ENCODE measurements at regions not wholly inside any gene's neighbourhood (a gene's known extent, or its start where the extent isn't known, plus 50 kb on each side); places are given as distances from the start of the nearest gene placed in this dataset.
"Not testable (repeated sequence)": the region's sequence is repeated elsewhere in the genome, so short reads cannot be mapped to it uniquely, and the experiment has no call there.

GRCh38 chr2:17226941-17227490 is 291.2 kb downstream of the RAD51AP2 start:
- no peak overlapping the region for H3K9ac ChIP-seq (ENCODE audit: low read length)
- no peak overlapping the region for H2AFZ ChIP-seq (ENCODE audit: low read depth, low read length)
- no peaks in the 10 kb centered on the region for H3K79me2 ChIP-seq (ENCODE audit: low read length)
- H3K4me2 ChIP-seq (ENCODE audit: low read length), result no peak overlapping the region
- no peak for TF ChIP-seq EZH2phosphoT487 (IDR thresholded peaks at IDR 0.05; ENCODE audit: low read depth)
- TF ChIP-seq CTCF (IDR thresholded peaks at IDR 0.05; ENCODE audit: low read depth, low read length), result no peak
- peaks cover 2% of the 10 kb centered on the region; the same call in 1 of the 2 replicates for H3K4me1 ChIP-seq (ENCODE audit: low read length)
- no peaks in the 10 kb centered on the region for H4K20me1 ChIP-seq (ENCODE audit: insufficient read depth, low read length)
- no peaks in the 10 kb centered on the region for H3K27me3 ChIP-seq (ENCODE audit: low read depth, low read length)
- no peaks in the 10 kb centered on the region for H3K9me3 ChIP-seq (ENCODE audit: insufficient read depth, low read length)
- H3K4me3 ChIP-seq (ENCODE audit: low read length), result no peak overlapping the region
- no peak overlapping the region for H3K27ac ChIP-seq (ENCODE audit: low read length)
- H3K36me3 ChIP-seq (replicated peaks; ENCODE audit: low read depth, low read length), result no peaks in the 10 kb centered on the region

DNA sequence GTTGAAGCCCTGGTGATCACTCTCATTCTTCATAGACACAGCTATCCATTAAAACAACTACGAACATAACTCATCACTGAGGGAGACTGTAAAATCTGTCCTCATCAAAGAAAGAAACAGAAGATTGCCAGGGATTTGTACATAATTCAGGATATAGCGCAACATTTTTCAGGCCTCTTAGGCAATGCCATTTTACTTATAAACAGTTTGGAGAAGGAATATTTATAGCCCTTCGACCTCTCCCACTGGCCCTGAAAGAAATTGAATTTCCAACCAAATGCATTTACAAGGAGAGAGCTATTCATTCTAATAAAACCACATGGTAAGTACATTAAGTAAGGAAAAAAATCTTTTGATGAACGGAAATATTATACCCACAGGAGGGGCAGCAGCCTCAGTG is 295.0 kb downstream of the RAD51AP2 start:
- H3K27me3 ChIP-seq (ENCODE audit: low read depth, low read length), result no peaks in the 10 kb centered on the region
- H3K4me1 ChIP-seq (ENCODE audit: low read length), result no peaks in the 10 kb centered on the region
- no peak overlapping the region for H3K27ac ChIP-seq (ENCODE audit: low read length)
- H2AFZ ChIP-seq (ENCODE audit: low read depth, low read length), result no peak overlapping the region
- no peaks in the 10 kb centered on the region for H3K36me3 ChIP-seq (replicated peaks; ENCODE audit: low read depth, low read length)
- H3K79me2 ChIP-seq (ENCODE audit: low read length), result no peaks in the 10 kb centered on the region
- H3K9me3 ChIP-seq (ENCODE audit: insufficient read depth, low read length), result no peaks in the 10 kb centered on the region
- TF ChIP-seq CTCF (IDR thresholded peaks at IDR 0.05; ENCODE audit: low read depth, low read length), result no peak
- H3K4me2 ChIP-seq (ENCODE audit: low read length), result no peak overlapping the region
- no peak overlapping the region for H3K9ac ChIP-seq (ENCODE audit: low read length)
- no peak overlapping the region for H3K4me3 ChIP-seq (ENCODE audit: low read length)
- no peaks in the 10 kb centered on the region for H4K20me1 ChIP-seq (ENCODE audit: insufficient read depth, low read length)

GRCh38 chr2:17208511-17208910 is 309.7 kb downstream of the RAD51AP2 start:
- Histone ChIP-seq H3K79me2 (ENCODE audit: low read length) (no peaks in the 10 kb centered on the region), H2AFZ (ENCODE audit: low read depth, low read length) (no peak overlapping the region), H3K4me2 (ENCODE audit: low read length) (no peak overlapping the region), H3K4me1 (ENCODE audit: low read length) (peaks cover 9% of the 10 kb centered on the region), H3K9ac (ENCODE audit: low read length) (no peak overlapping the region), H3K9me3 (ENCODE audit: insufficient read depth, low read length) (no peaks in the 10 kb centered on the region), H3K27ac (ENCODE audit: low read length) (no peak overlapping the region), H3K4me3 (ENCODE audit: low read length) (no peak overlapping the region), H3K27me3 (ENCODE audit: low read depth, low read length) (no peaks in the 10 kb centered on the region), H4K20me1 (ENCODE audit: insufficient read depth, low read length) (no peaks in the 10 kb centered on the region), H3K36me3 (replicated peaks; ENCODE audit: low read depth, low read length) (no peaks in the 10 kb centered on the region)
- no peak for TF ChIP-seq EZH2phosphoT487 (IDR thresholded peaks at IDR 0.05; ENCODE audit: low read depth)
- TF ChIP-seq CTCF (IDR thresholded peaks at IDR 0.05; ENCODE audit: low read depth, low read length), result no peak

DNA sequence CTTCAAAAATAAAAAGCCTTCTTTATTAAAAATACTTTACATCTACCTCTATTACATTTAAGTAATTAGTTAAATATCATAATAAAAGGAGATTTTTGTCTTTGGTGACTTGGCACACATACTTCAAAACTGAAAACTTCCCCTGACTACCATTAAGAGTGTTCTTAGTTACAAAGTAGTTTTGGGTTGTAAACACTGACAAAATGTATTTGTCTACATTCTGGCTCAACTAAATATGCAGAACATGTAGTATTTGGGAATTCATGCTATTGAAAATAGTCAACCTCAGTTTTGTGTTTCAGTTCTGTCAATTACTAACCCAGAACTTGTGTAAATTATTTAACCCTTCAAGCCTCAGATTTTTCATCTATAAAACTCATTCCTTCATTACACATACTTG is 311.5 kb downstream of the RAD51AP2 start:
- Histone ChIP-seq H3K4me1 (ENCODE audit: low read length) (peaks cover 24% of the 10 kb centered on the region), H3K4me3 (ENCODE audit: low read length) (no peak overlapping the region), H3K9ac (ENCODE audit: low read length) (no peak overlapping the region), H3K79me2 (ENCODE audit: low read length) (no peaks in the 10 kb centered on the region), H3K4me2 (ENCODE audit: low read length) (no peak overlapping the region), H3K27ac (ENCODE audit: low read length) (no peak overlapping the region), H3K36me3 (replicated peaks; ENCODE audit: low read depth, low read length) (no peaks in the 10 kb centered on the region), H4K20me1 (ENCODE audit: insufficient read depth, low read length) (no peaks in the 10 kb centered on the region), H3K9me3 (ENCODE audit: insufficient read depth, low read length) (no peaks in the 10 kb centered on the region), H3K27me3 (ENCODE audit: low read depth, low read length) (no peaks in the 10 kb centered on the region), H2AFZ (ENCODE audit: low read depth, low read length) (no peak overlapping the region)
- no peak for TF ChIP-seq CTCF (IDR thresholded peaks at IDR 0.05; ENCODE audit: low read depth, low read length)
- TF ChIP-seq EZH2phosphoT487 (IDR thresholded peaks at IDR 0.05; ENCODE audit: low read depth), result no peak

DNA sequence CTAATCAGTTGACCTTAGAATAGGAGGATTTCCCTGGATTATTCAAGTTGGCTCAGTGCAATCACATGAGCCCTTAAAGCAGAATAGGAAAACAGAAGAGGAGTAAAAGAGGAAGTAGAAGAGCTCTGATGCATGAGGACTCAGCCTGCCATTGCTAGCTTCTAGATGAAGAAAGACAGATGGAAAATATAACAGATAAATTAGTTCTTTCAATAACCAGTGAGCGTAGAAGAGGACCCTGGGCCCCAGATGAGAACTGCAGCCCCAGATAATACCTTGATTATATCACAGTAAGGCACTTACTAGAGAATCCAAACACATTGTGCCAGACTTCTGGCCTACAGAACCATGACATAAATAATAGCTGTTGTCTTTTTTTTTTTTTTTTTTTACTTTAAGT is 314.0 kb downstream of the RAD51AP2 start:
- H2AFZ ChIP-seq (ENCODE audit: low read depth, low read length); H3K27me3 ChIP-seq (ENCODE audit: low read depth, low read length); H3K36me3 ChIP-seq (replicated peaks; ENCODE audit: low read depth, low read length); H3K4me3 ChIP-seq (ENCODE audit: low read length); H3K9ac ChIP-seq (ENCODE audit: low read length); H3K9me3 ChIP-seq (ENCODE audit: insufficient read depth, low read length); H3K79me2 ChIP-seq (ENCODE audit: low read length); H4K20me1 ChIP-seq (ENCODE audit: insufficient read depth, low read length): not testable (repeated sequence)
- Histone ChIP-seq H3K27ac (ENCODE audit: low read length) (peak overlapping the region; percentile 89), H3K4me2 (ENCODE audit: low read length) (peak overlapping the region; percentile 9; the same call in 1 of the 2 replicates), H3K4me1 (ENCODE audit: low read length) (peaks cover 24% of the 10 kb centered on the region)

DNA sequence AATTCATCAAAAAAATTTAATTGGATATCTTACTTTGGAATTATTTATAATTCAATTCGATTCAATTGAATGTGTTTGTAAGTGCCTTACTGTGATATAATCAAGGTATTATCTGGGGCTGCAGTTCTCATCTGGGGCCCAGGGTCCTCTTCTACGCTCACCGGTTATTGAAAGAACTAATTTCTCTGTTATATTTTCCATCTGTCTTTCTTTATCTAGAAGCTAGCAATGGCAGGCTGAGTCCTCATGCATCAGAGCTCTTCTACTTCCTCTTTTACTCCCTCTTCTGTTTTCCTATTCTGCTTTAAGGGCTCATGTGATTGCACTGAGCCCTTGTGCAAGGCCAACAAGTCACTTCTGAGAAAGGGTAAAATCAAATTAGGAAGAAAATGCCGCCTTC is 315.6 kb downstream of the RAD51AP2 start:
- not testable (repeated sequence) for H3K27me3 ChIP-seq (ENCODE audit: low read depth, low read length); H3K4me3 ChIP-seq (ENCODE audit: low read length); H3K36me3 ChIP-seq (replicated peaks; ENCODE audit: low read depth, low read length); H3K9me3 ChIP-seq (ENCODE audit: insufficient read depth, low read length); H3K9ac ChIP-seq (ENCODE audit: low read length); H4K20me1 ChIP-seq (ENCODE audit: insufficient read depth, low read length); H3K79me2 ChIP-seq (ENCODE audit: low read length)
- 0 out of 2 replicates have a peak overlapping the region, but pooled peaks have one; percentile 20 for H2AFZ ChIP-seq (ENCODE audit: low read depth, low read length)
- peaks cover 24% of the 10 kb centered on the region for H3K4me1 ChIP-seq (ENCODE audit: low read length)
- H3K4me2 ChIP-seq (ENCODE audit: low read length), result peak overlapping the region; percentile 48
- H3K27ac ChIP-seq (ENCODE audit: low read length), result peak overlapping the region; percentile 89
